ENCODE measurements at regions not wholly inside any gene's neighbourhood (a gene's known extent, or its start where the extent isn't known, plus 50 kb on each side); places are given as distances from the start of the nearest gene placed in this dataset.

GRCh38 chr4:116838609-116839008, 246.8 kb downstream of the TRAM1L1 start:
- no peaks in the 10 kb centered on the region for H3K4me1 ChIP-seq
- H3K4me3 ChIP-seq, result no peak overlapping the region
- intact Hi-C loops (cut with DNase I), result no loop called here
- H3K27me3 ChIP-seq, result no peaks in the 10 kb centered on the region
- H3K36me3 ChIP-seq, result no peaks in the 10 kb centered on the region
- DNase-seq (ENCODE audit: extremely low spot score in 2 of 2), result no peak
- TF ChIP-seq CTCF (IDR thresholded peaks at IDR 0.05) (no peak), POLR2AphosphoS5 (IDR thresholded peaks at IDR 0.05; ENCODE audit: insufficient read depth in 1 of 2, low read depth in 1 of 2) (no peak), POLR2A (IDR thresholded peaks at IDR 0.05) (no peak)
- H3K9me3 ChIP-seq, result no peaks in the 10 kb centered on the region
- no peak overlapping the region for H3K27ac ChIP-seq

GRCh38 chr4:116829187-116829586, 256.2 kb downstream of the TRAM1L1 start:
- Histone ChIP-seq H3K27ac (no peak overlapping the region), H3K27me3 (no peaks in the 10 kb centered on the region), H3K9me3 (no peaks in the 10 kb centered on the region), H3K4me3 (no peak overlapping the region), H3K4me1 (no peaks in the 10 kb centered on the region), H3K36me3 (no peaks in the 10 kb centered on the region)
- DNase-seq (ENCODE audit: extremely low spot score in 2 of 2), result no peak
- intact Hi-C loops (cut with DNase I), result no loop called here
- no peak for TF ChIP-seq POLR2AphosphoS5 (IDR thresholded peaks at IDR 0.05; ENCODE audit: insufficient read depth in 1 of 2, low read depth in 1 of 2)
- no peak for TF ChIP-seq CTCF (IDR thresholded peaks at IDR 0.05)
- TF ChIP-seq POLR2A (IDR thresholded peaks at IDR 0.05), result no peak

- Histone ChIP-seq H3K27me3 (no peaks in the 10 kb centered on the region), H3K4me3 (no peak overlapping the region), H3K36me3 (no peaks in the 10 kb centered on the region), H3K9me3 (no peaks in the 10 kb centered on the region), H3K4me1 (no peaks in the 10 kb centered on the region), H3K27ac (no peak overlapping the region)
- no peak for DNase-seq (ENCODE audit: extremely low spot score in 2 of 2)
- no peak for TF ChIP-seq CTCF (IDR thresholded peaks at IDR 0.05)
- no peak for TF ChIP-seq POLR2A (IDR thresholded peaks at IDR 0.05)
- TF ChIP-seq POLR2AphosphoS5 (IDR thresholded peaks at IDR 0.05; ENCODE audit: insufficient read depth in 1 of 2, low read depth in 1 of 2), result no peak
- intact Hi-C loops (cut with DNase I), result no loop called here
Observed at GRCh38 chr4:116824172-116824571, 261.2 kb downstream of the TRAM1L1 start.

GRCh38 chr4:116811730-116812129, 273.6 kb downstream of the TRAM1L1 start:
- H3K27ac ChIP-seq, result no peak overlapping the region
- H3K36me3 ChIP-seq, result no peaks in the 10 kb centered on the region
- no peaks in the 10 kb centered on the region for H3K27me3 ChIP-seq
- intact Hi-C loops (cut with DNase I), result no loop called here
- no peaks in the 10 kb centered on the region for H3K4me1 ChIP-seq
- H3K9me3 ChIP-seq, result no peaks in the 10 kb centered on the region
- no peak overlapping the region for H3K4me3 ChIP-seq
- no peak for DNase-seq (ENCODE audit: extremely low spot score in 2 of 2)
- TF ChIP-seq CTCF (IDR thresholded peaks at IDR 0.05) (no peak), POLR2AphosphoS5 (IDR thresholded peaks at IDR 0.05; ENCODE audit: insufficient read depth in 1 of 2, low read depth in 1 of 2) (no peak), POLR2A (IDR thresholded peaks at IDR 0.05) (no peak)

GRCh38 chr4:116796022-116796421, 289.4 kb downstream of the TRAM1L1 start:
- no peak for DNase-seq (ENCODE audit: extremely low spot score in 2 of 2)
- no peaks in the 10 kb centered on the region for H3K27me3 ChIP-seq
- TF ChIP-seq POLR2A (IDR thresholded peaks at IDR 0.05) (no peak), POLR2AphosphoS5 (IDR thresholded peaks at IDR 0.05; ENCODE audit: insufficient read depth in 1 of 2, low read depth in 1 of 2) (no peak), CTCF (IDR thresholded peaks at IDR 0.05) (no peak)
- H3K36me3 ChIP-seq, result no peaks in the 10 kb centered on the region
- H3K4me1 ChIP-seq, result no peaks in the 10 kb centered on the region
- intact Hi-C loops (cut with DNase I), result no loop called here
- H3K4me3 ChIP-seq, result no peak overlapping the region
- H3K9me3 ChIP-seq, result no peaks in the 10 kb centered on the region
- no peak overlapping the region for H3K27ac ChIP-seq

Measured in vagina (tissue), 2 donors.